ENCODE measurements at regions not wholly inside any gene's neighbourhood (a gene's known extent, or its start where the extent isn't known, plus 50 kb on each side); places are given as distances from the start of the nearest gene placed in this dataset.

- DNase-seq (ENCODE audit: low spot score): no peak
Measured at GRCh38 chr13:73704587-73704986, 429.6 kb downstream of the KLF12 start.

GRCh38 chr13:73703606-73704005 lies 430.6 kb downstream of the KLF12 start:
- DNase-seq (ENCODE audit: low spot score): no peak

- no peak for DNase-seq (ENCODE audit: low spot score)
Measured at GRCh38 chr13:73702419-73703071, 431.7 kb downstream of the KLF12 start.

GRCh38 chr13:73701160-73701559 lies 433.0 kb downstream of the KLF12 start:
- DNase-seq (ENCODE audit: low spot score): no peak

- no peak for DNase-seq (ENCODE audit: low spot score)
Measured at GRCh38 chr13:73698859-73699258, 435.3 kb downstream of the KLF12 start.

- DNase-seq (ENCODE audit: low spot score): no peak
Measured at GRCh38 chr13:73697166-73697565, 437.0 kb downstream of the KLF12 start.

- DNase-seq (ENCODE audit: low spot score): no peak
Measured at GRCh38 chr13:73696713-73697112, 437.5 kb downstream of the KLF12 start.

- no peak for DNase-seq (ENCODE audit: low spot score)
Measured at GRCh38 chr13:73696271-73696670, 437.9 kb downstream of the KLF12 start.

- no peak for DNase-seq (ENCODE audit: low spot score)
Measured at GRCh38 chr13:73695325-73695724, 438.9 kb downstream of the KLF12 start.

GRCh38 chr13:73693215-73693614 lies 441.0 kb downstream of the KLF12 start:
- no peak for DNase-seq (ENCODE audit: low spot score)

- DNase-seq (ENCODE audit: low spot score): no peak
Measured at GRCh38 chr13:73691891-73692290, 442.3 kb downstream of the KLF12 start.

- no peak for DNase-seq (ENCODE audit: low spot score)
Measured at GRCh38 chr13:73687929-73688328, 446.3 kb downstream of the KLF12 start.

- DNase-seq (ENCODE audit: low spot score): no peak
Measured at GRCh38 chr13:73687087-73687486, 447.1 kb downstream of the KLF12 start.

GRCh38 chr13:73684750-73685149 lies 449.5 kb downstream of the KLF12 start:
- no peak for DNase-seq (ENCODE audit: low spot score)

- DNase-seq (ENCODE audit: low spot score): no peak
Measured at GRCh38 chr13:73684286-73684685, 449.9 kb downstream of the KLF12 start.

- no peak for DNase-seq (ENCODE audit: low spot score)
Measured at GRCh38 chr13:73683746-73684145, 450.5 kb downstream of the KLF12 start.

- DNase-seq (ENCODE audit: low spot score): no peak
Measured at GRCh38 chr13:73681779-73682178, 452.4 kb downstream of the KLF12 start.

- DNase-seq (ENCODE audit: low spot score): no peak
Measured at GRCh38 chr13:73681015-73681414, 453.2 kb downstream of the KLF12 start.

- DNase-seq (ENCODE audit: low spot score): no peak
Measured at GRCh38 chr13:73677048-73677601, 457.1 kb downstream of the KLF12 start.

- DNase-seq (ENCODE audit: low spot score): no peak
Measured at GRCh38 chr13:73676550-73677047, 457.6 kb downstream of the KLF12 start.

GRCh38 chr13:73675821-73676220 lies 458.4 kb downstream of the KLF12 start:
- DNase-seq (ENCODE audit: low spot score): no peak

- no peak for DNase-seq (ENCODE audit: low spot score)
Measured at GRCh38 chr13:73674570-73674969, 459.6 kb downstream of the KLF12 start.

GRCh38 chr13:73673931-73674330 lies 460.3 kb downstream of the KLF12 start:
- DNase-seq (ENCODE audit: low spot score): no peak

- DNase-seq (ENCODE audit: low spot score): no peak
Measured at GRCh38 chr13:73672492-73672891, 461.7 kb downstream of the KLF12 start.
